Adipose tissue (tissue), 3 donors: ENCODE measurements at regions not wholly inside any gene's neighbourhood (a gene's known extent, or its start where the extent isn't known, plus 50 kb on each side); places are given as distances from the start of the nearest gene placed in this dataset.

ENCODE experiments used
- H3K27ac ChIP-seq: one replicate; pipeline ENCODE4 v1.5.1; 2013; ENCODE audit warnings: low read depth, low read length
- WGBS, 3 donors: extraction: QIAGEN DNeasy Blood & Tissue Kit; methylation state at CpG; one replicate each; pipeline ENCODE4 v1.1.7; 2013; 5-methylcytosine and 5-hydroxymethylcytosine counted together
- donor health status: healthy with polysubstance abuse.
- donor health status: Bipolar disorder and iron deficiency.
- donor health status: healthy.

GRCh38 chr6:6964675-6965074 is 143.1 kb upstream of the RREB1 start:
- 58 to 81% (median 59%) methylated on average over 3 of the region's 3 CpGs for WGBS, 3 donors
- no peak overlapping the region for H3K27ac ChIP-seq

GRCh38 chr6:6966127-6966526 is 141.6 kb upstream of the RREB1 start:
- H3K27ac ChIP-seq, result no peak overlapping the region
- WGBS, 3 donors, result 43 to 82% (median 68%) methylated on average over 1 of the region's 1 CpG

- H3K27ac ChIP-seq, result no peak overlapping the region
Observed at GRCh38 chr6:6966569-6966968, 141.2 kb upstream of the RREB1 start.

DNA sequence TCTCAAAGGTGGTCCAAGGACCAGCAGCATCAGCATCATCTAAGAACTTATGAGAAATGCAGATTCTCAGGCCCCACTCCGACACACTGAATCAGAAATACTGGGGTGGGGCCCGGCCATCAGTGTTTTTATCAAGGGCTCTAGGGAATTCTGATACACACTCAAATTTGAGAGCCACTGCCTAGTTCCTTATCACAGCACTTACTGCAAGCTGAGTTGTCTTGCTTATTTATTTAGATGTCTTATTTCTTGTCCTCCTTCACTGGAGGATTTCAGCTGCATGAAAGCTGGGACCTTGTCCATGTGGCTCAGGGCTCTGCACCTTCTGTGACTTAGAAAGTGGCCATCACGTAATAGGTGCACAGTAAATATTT is 139.4 kb upstream of the RREB1 start:
- WGBS, 3 donors, result 77 to 96% (median 89%) methylated on average over 3 of the region's 3 CpGs
- no peak overlapping the region for H3K27ac ChIP-seq

More at GRCh38 chr6:6966569-6966968, 141.2 kb upstream of the RREB1 start:
- 94 to 96% (median 95%) methylated on average over 4 of the region's 4 CpGs for WGBS, 3 donors

DNA sequence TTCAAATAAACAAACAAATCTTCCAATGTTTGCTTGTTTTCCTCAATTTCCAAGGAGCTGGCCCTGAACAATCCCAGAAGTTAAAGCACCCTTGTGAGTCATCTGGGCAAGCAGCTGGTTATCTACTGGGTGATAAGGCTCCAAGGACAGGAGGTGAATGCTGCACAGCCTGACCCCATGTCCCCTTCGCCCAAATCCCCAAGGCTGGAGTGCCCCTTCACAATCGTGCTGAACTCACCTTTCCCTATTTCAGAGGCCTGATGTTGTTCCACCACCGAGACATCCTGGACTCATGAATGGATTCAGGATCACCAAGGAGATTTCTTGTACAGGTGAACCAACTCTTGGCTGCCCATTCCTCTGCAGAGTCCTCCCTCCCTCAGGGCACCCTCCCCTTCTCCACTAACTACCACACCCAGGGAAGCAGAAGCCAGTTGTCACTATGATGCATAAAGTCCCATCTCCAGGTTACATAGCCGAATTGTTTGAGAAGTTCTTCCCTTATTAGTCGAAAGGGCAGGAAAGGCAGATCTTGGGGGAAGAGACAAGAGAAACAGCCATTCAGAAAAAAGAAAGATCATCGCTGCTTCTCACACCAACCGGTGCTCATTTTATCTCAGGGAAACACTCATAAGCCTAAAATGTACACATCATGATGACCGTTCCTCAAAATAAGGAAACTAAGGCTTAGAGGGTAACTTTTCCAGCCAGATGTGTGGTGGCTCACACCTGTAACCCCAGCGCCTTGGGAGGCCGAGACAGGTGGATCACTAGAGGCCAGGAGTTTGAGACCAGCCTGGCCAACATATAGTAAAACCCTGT is 138.8 kb upstream of the RREB1 start:
- H3K27ac ChIP-seq, result no peak overlapping the region
- WGBS, 3 donors, result 78 to 93% (median 90%) methylated on average over 10 of the region's 10 CpGs

DNA sequence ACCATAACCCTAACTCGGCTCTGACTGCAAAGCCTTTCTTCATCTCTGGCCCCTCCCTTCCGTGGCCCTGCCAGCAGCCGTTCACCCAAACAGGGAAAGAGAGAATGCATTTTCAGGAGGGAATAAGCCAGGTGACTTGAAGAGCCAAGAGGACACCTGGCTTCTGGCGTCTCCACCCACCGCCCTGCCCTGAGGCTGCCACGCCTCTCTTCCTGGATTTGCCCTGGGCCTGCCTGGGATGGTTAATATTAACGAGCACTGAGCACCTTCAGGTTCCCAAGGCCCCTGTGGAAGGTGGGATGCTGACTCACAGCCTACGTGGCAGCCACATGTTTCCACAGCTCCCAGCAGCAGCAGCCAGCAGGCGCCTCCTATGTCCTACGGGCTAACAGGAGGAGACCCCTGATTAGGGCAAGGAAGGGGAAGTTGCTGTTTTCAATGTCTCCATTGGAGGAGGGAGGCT is 138.0 kb upstream of the RREB1 start:
- WGBS, 3 donors, result 29 to 91% (median 81%) methylated on average over 10 of the region's 10 CpGs
- no peak overlapping the region for H3K27ac ChIP-seq

GRCh38 chr6:6970851-6971250 is 136.9 kb upstream of the RREB1 start:
- no peak overlapping the region for H3K27ac ChIP-seq
- WGBS, 3 donors, result 95% methylated on average over 16 of the region's 16 CpGs

DNA sequence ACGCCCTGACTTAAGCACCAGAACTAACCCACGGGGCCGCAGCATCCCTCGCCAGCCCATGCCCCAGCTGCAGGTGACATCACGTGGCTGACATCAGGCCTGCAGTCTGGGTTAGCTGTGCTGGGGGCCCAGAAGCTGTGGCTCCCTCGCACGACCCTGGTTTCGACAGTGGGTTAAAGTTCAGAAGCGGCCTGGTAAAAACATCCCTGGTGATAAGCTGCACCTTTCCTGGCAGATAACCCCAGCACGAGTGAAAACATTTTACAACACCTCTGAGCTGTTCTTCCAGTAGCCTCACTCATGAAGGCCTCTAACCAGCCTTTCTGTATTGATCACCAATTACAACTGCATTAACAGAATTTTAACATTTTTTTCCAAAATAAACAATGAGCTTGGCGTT is 136.4 kb upstream of the RREB1 start:
- H3K27ac ChIP-seq, result no peak overlapping the region
- 62 to 83% (median 83%) methylated on average over 11 of the region's 11 CpGs for WGBS, 3 donors

DNA sequence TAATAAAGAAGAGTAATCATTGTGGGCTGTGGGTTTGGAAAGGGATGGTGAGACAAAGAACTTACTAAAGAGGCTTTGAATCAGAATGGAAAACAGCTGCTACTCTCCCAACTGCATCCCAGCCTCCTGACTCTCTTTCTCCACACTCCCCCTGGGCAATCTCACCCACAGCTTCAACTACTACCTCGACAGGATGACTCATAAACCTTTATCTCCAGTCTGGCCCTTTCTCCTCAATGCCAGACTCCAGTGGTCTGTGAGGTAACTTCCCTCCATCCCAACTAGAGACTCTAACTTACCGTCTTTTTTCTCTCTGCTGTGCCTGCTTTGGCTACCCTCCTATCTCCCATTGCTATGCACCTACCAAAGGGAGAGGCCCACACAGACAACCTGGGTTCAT is 135.3 kb upstream of the RREB1 start:
- WGBS, 3 donors, result 38 to 69% (median 47%) methylated on average over 2 of the region's 2 CpGs
- no peak overlapping the region for H3K27ac ChIP-seq

DNA sequence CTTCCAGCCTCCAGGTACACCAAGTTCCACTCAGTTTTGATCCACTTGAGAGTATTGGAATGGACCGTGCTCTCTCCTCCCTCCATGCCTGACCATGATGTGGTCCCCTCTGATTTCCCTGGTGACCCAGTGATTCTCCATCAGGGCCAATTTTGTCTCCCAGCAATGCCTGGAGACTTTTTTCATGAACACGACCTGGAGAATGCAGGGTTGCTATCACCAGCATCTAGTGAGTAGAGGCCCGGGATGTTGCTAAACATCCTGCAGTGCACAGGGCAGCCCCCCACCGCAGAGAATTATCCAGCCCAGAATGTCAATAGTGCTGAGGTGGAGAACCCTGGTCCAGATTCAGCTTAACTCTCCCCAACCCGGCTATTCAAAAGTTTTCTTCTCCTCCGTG is 134.0 kb upstream of the RREB1 start:
- WGBS, 3 donors, result 65 to 90% (median 72%) methylated on average over 6 of the region's 6 CpGs
- H3K27ac ChIP-seq, result no peak overlapping the region

DNA sequence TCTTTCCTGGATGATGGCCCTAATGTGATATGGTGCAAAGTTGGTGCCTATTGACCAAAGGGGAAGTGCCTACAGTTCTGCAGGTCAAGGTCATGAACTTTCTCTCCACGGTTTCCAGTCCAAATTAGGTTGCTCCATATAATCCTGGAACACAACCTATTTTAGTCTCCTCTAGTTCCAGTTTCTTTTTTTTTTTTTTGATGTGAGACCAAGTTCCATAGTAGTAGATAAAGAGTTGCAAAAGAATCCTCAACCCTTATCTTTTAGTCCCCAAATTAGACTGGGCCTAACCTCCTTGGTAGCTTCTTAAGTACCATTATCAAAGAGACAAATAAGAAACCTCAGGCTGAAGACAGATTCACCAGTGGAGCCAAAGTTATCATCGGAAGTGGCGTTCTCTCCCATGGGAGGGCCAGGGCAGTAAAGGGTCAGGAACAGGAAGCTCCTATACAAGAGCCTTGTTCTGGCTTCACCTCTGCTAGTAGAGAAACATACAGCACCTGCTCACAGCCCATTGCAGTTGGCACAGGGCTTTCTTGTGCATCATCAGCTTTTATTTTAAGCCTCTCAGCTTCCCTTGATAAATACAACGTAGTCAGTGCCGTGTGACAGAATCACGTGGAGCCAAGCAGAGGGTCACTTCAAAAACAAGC is 132.2 kb upstream of the RREB1 start:
- H3K27ac ChIP-seq, result no peak overlapping the region
- WGBS, 3 donors, result 60 to 69% (median 65%) methylated on average over 6 of the region's 6 CpGs

- H3K27ac ChIP-seq, result no peak overlapping the region
- WGBS, 3 donors, result 70 to 88% (median 84%) methylated on average over 4 of the region's 4 CpGs
Observed at GRCh38 chr6:6976193-6976592, 131.6 kb upstream of the RREB1 start.

- H3K27ac ChIP-seq, result no peak overlapping the region
- WGBS, 3 donors, result 81 to 87% (median 86%) methylated on average over 5 of the region's 5 CpGs
Observed at GRCh38 chr6:6978731-6979130, 129.0 kb upstream of the RREB1 start.

DNA sequence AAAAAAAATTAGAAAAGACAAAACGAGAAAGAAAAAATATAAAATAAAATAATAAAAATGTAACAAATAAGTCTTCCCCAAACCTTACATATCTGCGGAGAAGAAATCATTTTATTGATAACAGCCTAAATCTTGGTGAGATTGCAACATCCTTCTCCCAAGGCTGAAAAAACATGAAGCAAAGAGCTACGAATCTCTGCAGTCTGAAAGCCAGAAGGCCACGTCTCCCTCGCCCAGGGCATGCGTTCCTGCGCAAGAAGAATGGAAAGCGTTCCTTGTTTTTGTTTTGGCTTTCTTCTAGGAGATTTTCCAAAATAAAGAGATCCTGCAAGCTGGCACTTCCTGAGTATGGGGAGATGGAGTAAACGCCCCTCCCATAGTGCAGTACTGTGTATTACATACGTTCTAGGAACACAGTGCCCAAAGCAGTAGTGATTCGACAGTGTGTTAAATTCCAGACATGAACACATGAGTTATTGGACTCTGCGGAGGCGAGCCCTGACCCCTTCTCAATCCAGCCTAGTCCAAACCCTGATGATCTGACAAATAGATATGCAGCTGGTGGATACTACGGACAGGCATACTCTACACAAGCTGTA is 126.7 kb upstream of the RREB1 start:
- no peak overlapping the region for H3K27ac ChIP-seq
- WGBS, 3 donors, result 71 to 86% (median 81%) methylated on average over 14 of the region's 14 CpGs

DNA sequence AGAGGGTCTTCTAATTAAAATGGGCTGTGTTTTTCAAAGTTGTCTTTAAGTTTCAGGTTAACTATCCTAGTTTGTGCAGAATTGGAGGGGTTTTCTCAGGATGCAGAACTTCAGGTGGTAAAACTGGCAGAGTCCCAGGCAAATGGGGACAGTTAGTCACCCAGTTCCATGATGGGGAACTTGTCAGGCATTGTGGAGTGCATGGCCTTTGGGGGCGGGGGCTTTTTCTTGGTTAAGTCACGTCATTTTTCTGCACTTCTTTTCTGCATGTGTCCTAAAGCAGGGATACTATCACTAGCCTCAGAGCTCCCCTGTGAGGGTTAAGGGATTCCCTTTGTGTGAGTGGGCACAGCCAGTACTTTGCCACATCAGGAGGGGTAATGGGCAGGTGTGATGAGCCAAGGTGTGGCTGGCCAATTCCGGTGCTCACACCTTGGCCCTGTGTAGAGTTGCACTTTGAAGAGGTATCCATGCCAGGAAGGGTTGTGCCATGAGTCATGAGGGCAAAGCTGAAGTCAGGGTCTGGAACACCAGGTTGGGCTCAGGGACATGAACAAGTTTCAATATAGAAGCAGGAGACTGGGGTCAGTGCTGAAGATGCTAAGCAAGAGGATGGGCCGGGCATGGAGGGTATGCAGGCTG is 126.0 kb upstream of the RREB1 start:
- 90 to 97% (median 96%) methylated on average over 4 of the region's 4 CpGs for WGBS, 3 donors
- H3K27ac ChIP-seq, result no peak overlapping the region

DNA sequence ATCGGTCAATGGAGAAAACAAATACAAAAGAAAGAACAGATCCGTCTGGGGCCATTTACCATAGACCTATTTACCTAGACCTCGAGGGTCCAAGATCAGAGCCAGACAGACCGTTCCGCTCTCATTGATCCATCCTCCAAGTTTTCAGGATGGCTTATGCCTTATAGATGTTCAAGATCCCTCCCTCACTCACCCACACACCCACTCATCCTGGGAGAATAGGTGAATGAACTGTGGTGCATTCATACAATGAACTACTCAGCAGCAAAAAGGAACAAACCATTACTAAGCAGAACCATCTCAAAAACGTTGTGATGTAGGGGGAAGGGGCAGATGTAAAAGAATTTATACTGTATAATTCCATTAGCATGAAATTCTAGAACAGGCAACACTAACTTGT is 125.1 kb upstream of the RREB1 start:
- no peak overlapping the region for H3K27ac ChIP-seq
- 81 to 91% (median 86%) methylated on average over 6 of the region's 6 CpGs for WGBS, 3 donors

DNA sequence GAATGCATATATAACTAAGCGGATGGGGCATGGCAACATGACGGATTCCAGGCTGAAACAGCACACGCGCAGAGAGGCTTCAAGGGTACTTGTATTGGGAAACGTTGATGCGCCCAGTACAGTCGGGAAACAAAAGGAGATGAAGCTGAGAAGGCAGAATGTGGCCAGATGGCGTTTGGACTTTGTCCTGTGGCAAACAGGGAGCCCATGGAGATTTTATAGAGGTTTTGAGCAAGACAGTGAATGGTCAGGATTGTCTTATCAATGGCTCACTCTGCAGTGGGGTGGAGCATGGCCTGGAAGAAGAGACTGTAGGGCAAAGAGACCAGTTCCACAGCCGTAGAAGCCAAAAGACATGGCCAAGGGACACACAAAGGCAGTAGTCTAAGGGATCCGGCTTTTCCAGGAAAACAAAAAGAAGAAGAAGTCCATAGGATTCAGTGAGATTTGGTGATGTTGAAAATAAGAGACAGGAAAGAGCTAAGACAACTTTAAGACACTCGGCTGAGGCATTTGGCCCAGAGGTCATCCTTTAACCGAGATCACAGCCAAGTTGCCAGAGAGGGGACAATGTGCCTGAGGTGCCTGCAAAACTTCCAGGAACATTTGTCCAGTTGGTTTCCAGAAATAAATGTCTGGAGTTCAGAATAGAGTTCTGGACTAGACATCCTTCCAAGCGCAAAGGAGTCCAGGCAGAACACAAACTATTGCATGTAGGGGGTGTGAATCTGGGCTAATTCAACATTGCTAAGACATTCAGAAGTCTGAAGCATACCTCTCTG is 123.0 kb upstream of the RREB1 start:
- WGBS, 3 donors, result 72 to 83% (median 79%) methylated on average over 13 of the region's 13 CpGs
- no peak overlapping the region for H3K27ac ChIP-seq

GRCh38 chr6:6986344-6986743 is 121.4 kb upstream of the RREB1 start:
- 89 to 94% (median 92%) methylated on average over 1 of the region's 1 CpG for WGBS, 3 donors
- no peak overlapping the region for H3K27ac ChIP-seq
